MM.1S (cell line): ENCODE measurements at regions not wholly inside any gene's neighbourhood (a gene's known extent, or its start where the extent isn't known, plus 50 kb on each side); places are given as distances from the start of the nearest gene placed in this dataset.

Source experiments
- DNase-seq: peaks from one replicate; pipeline ENCODE4 v3.0.0-alpha.2; 2015
- H2AFZ ChIP-seq: fragments of 300-600 bp; sonication (generic); 2 replicates; pipeline ENCODE4 v1.6.0; 2016; ENCODE audit warnings: antibody characterized with exemption, low read length
- H3F3A ChIP-seq: fragments of 300-600 bp; sonication (generic); 2 replicates; pipeline ENCODE4 v1.6.1; 2016; ENCODE audit warnings: mild to moderate bottlenecking, antibody characterized with exemption, low read length, moderate library complexity, mixed read lengths; ENCODE audit not compliant: insufficient read depth
- H3K27ac ChIP-seq: fragments of 300-600 bp; sonication (generic); 2 replicates; pipeline ENCODE4 v1.5.1; 2016; ENCODE audit warnings: mild to moderate bottlenecking, low read length
- H3K27me3 ChIP-seq: fragments of 300-600 bp; sonication (generic); replicated peaks from 2 replicates; pipeline ENCODE4 v1.6.0; 2016; ENCODE audit warnings: low read length; ENCODE audit not compliant: insufficient read depth
- H3K36me3 ChIP-seq: fragments of 300-600 bp; sonication (generic); replicated peaks from 2 replicates; pipeline ENCODE4 v1.6.1; 2016; ENCODE audit warnings: mild to moderate bottlenecking, low read length, mixed read lengths; ENCODE audit not compliant: insufficient read depth
- H3K4me1 ChIP-seq: fragments of 300-600 bp; sonication (generic); 2 replicates; pipeline ENCODE4 v1.6.1; 2016; ENCODE audit warnings: low read length, mixed read lengths
- H3K4me2 ChIP-seq: fragments of 300-600 bp; sonication (generic); 2 replicates; pipeline ENCODE4 v1.6.0; 2016; ENCODE audit warnings: low read depth, low read length
- H3K4me3 ChIP-seq: fragments of 300-600 bp; sonication (generic); 2 replicates; pipeline ENCODE4 v1.5.1; 2016; ENCODE audit warnings: low read length, mixed read lengths
- H3K79me2 ChIP-seq: fragments of 300-600 bp; sonication (generic); 2 replicates; pipeline ENCODE4 v1.6.1; 2016; ENCODE audit warnings: mixed run types, low read length, mixed read lengths
- H3K9ac ChIP-seq: fragments of 300-600 bp; sonication (generic); 2 replicates; pipeline ENCODE4 v1.6.1; 2016; ENCODE audit warnings: low read length, mixed read lengths
- H3K9me2 ChIP-seq: fragments of 300-600 bp; sonication (generic); replicated peaks from 2 replicates; pipeline ENCODE4 v1.6.1; 2016; ENCODE audit warnings: mild to moderate bottlenecking, low read length, mixed read lengths; ENCODE audit not compliant: insufficient read depth
- H3K9me3 ChIP-seq: fragments of 300-600 bp; sonication (generic); replicated peaks from 2 replicates; pipeline ENCODE4 v1.6.1; 2016; ENCODE audit warnings: mild to moderate bottlenecking, low read length, mixed read lengths; ENCODE audit not compliant: insufficient read depth
- H4K20me1 ChIP-seq: fragments of 300-600 bp; sonication (generic); 2 replicates; pipeline ENCODE4 v1.6.1; 2016; ENCODE audit warnings: mild to moderate bottlenecking, low read length, moderate library complexity, mixed read lengths; ENCODE audit not compliant: insufficient read depth
- CTCF ChIP-seq: fragments of 300-600 bp; sonication (generic); IDR thresholded peaks from 2 replicates; pipeline ENCODE4 v1.5.1; 2016; ENCODE audit warnings: antibody characterized with exemption, low read length, mixed read lengths
- EZH2 ChIP-seq: fragments of 300-600 bp; sonication (generic); optimal IDR thresholded peaks from 2 replicates; pipeline ENCODE3; 2017; ENCODE audit warnings: low read depth, mild to moderate bottlenecking, antibody characterized with exemption, low read length, mixed read lengths
- EZH2phosphoT487 ChIP-seq: fragments of 300-600 bp; sonication (generic); IDR thresholded peaks from 2 replicates; pipeline ENCODE4 v1.6.1; 2018; ENCODE audit warnings: antibody characterized with exemption, low read length

GRCh38 chr15:29471306-29471705 lies 201.7 kb upstream of the NSMCE3 start:
- Histone ChIP-seq H4K20me1 (no peaks in the 10 kb centered on the region), H3F3A (no peaks in the 10 kb centered on the region), H3K27me3 (no peaks in the 10 kb centered on the region), H3K9ac (no peak overlapping the region), H3K4me2 (no peak overlapping the region), H3K4me1 (no peaks in the 10 kb centered on the region), H3K9me3 (no peaks in the 10 kb centered on the region), H3K36me3 (no peaks in the 10 kb centered on the region), H3K9me2 (no peaks in the 10 kb centered on the region), H3K4me3 (no peak overlapping the region), H3K27ac (no peak overlapping the region), H2AFZ (no peak overlapping the region), H3K79me2 (no peaks in the 10 kb centered on the region)
- TF ChIP-seq EZH2phosphoT487 (no peak), CTCF (no peak), EZH2 (no peak)
- DNase-seq, result no peak

DNA sequence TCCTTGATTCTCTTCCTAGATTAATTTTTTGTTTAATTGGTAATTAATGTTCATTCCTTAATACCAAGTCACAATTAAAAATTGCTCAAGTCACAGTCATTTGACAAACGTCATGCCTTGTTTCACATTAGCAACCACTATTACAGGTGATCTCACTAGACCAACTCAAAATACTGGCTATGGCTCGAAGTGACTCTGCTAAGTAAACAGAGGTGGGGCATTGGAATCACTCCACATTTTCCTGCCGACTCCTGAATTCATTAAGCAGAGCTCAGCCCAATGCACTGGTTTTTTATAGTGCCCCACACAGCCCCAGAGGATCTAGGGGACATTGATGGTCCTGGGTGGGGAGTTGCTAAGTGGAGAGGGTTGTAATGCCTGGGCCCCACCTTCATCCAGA lies 201.2 kb upstream of the NSMCE3 start:
- Histone ChIP-seq H3K9me3 (no peaks in the 10 kb centered on the region), H3K9me2 (no peaks in the 10 kb centered on the region), H2AFZ (no peak overlapping the region), H3K4me3 (no peak overlapping the region), H3K4me1 (no peaks in the 10 kb centered on the region), H3K79me2 (no peaks in the 10 kb centered on the region), H3K4me2 (no peak overlapping the region), H3K27ac (no peak overlapping the region), H3K36me3 (no peaks in the 10 kb centered on the region), H3K27me3 (no peaks in the 10 kb centered on the region), H4K20me1 (no peaks in the 10 kb centered on the region), H3F3A (no peaks in the 10 kb centered on the region), H3K9ac (no peak overlapping the region)
- no peak for DNase-seq
- TF ChIP-seq CTCF (no peak), EZH2phosphoT487 (no peak), EZH2 (no peak)

DNA sequence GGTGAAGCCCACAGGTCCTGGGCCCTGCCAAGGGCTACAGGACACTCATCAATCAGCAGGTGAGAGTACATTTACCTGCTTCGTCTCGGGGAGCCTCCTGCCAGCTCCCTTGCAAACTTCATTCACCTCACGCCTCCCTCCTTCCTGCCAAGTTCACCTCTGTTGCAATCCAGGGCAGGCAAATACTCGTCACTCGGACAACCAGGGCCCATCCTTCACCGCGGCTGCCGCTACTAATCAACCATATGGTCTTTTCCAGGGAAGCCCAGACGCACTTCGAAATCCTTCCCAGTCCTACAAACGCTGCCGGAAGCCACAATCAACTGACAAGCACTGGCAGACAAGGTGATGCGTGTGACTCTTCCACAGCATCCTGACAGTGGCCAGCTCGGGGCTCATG lies 200.7 kb upstream of the NSMCE3 start:
- TF ChIP-seq EZH2 (no peak), CTCF (no peak), EZH2phosphoT487 (no peak)
- Histone ChIP-seq H3K79me2 (no peaks in the 10 kb centered on the region), H3K9me3 (no peaks in the 10 kb centered on the region), H3K27ac (no peak overlapping the region), H3K36me3 (no peaks in the 10 kb centered on the region), H3F3A (no peaks in the 10 kb centered on the region), H3K9ac (no peak overlapping the region), H3K4me3 (no peak overlapping the region), H2AFZ (no peak overlapping the region), H3K4me1 (no peaks in the 10 kb centered on the region), H3K9me2 (no peaks in the 10 kb centered on the region), H3K4me2 (no peak overlapping the region), H3K27me3 (no peaks in the 10 kb centered on the region), H4K20me1 (no peaks in the 10 kb centered on the region)
- no peak for DNase-seq
